Small intestine (tissue), 7 donors: ENCODE measurements at regions not wholly inside any gene's neighbourhood (a gene's known extent, or its start where the extent isn't known, plus 50 kb on each side); places are given as distances from the start of the nearest gene placed in this dataset.
"Not testable (repeated sequence)": the region's sequence is repeated elsewhere in the genome, so short reads cannot be mapped to it uniquely, and the experiment has no call there.

Source experiments
- DNase-seq, 2 donors: peaks; one replicate each; pipeline versions ENCODE4 v3.0.0 to v3.0.0-alpha.2; 2013
- FAIRE-seq: peaks from 2 replicates; lab custom pipeline; 2012; peaks lifted over from hg19 to GRCh38; lab: Jason Lieb, UNC
- H3K27ac ChIP-seq, 3 donors: one replicate each; pipeline ENCODE4 v1.5.1; 2013; ENCODE audit warnings: low read length in 2 of 3, mild to moderate bottlenecking in 2 of 3, control low read depth in 1 of 3, inconsistent platforms in 1 of 3, low read depth in 1 of 3, moderate library complexity in 1 of 3
- H3K27me3 ChIP-seq, 3 donors: one replicate each; pipeline ENCODE4 v1.6.1; 2013; ENCODE audit warnings: low read length in 3 of 3, inconsistent platforms in 1 of 3; ENCODE audit not compliant: control insufficient read depth in 3 of 3, insufficient read depth in 3 of 3
- H3K36me3 ChIP-seq, 3 donors: one replicate each; pipeline ENCODE4 v1.6.1; 2013; ENCODE audit warnings: low read length in 3 of 3, inconsistent platforms in 1 of 3, low read depth in 1 of 3, mild to moderate bottlenecking in 1 of 3, moderate library complexity in 1 of 3; ENCODE audit not compliant: control insufficient read depth in 3 of 3, insufficient read depth in 2 of 3
- H3K4me1 ChIP-seq, 3 donors: one replicate each; pipeline ENCODE4 v1.6.1; 2013; ENCODE audit warnings: low read length in 2 of 3, inconsistent platforms in 1 of 3, low read depth in 1 of 3, mild to moderate bottlenecking in 1 of 3, moderate library complexity in 1 of 3; ENCODE audit not compliant: control insufficient read depth in 3 of 3, insufficient read depth in 2 of 3
- H3K4me3 ChIP-seq, 3 donors: one replicate each; pipeline ENCODE4 v1.5.1; 2013; ENCODE audit warnings: low read length in 3 of 3, control low read depth in 1 of 3, inconsistent platforms in 1 of 3, low read depth in 1 of 3, mild to moderate bottlenecking in 1 of 3, moderate library complexity in 1 of 3
- H3K9me3 ChIP-seq, 2 donors: one replicate each; pipeline ENCODE4 v1.6.1; 2013; ENCODE audit warnings: low read depth in 1 of 2, low read length in 1 of 2; ENCODE audit not compliant: control insufficient read depth in 2 of 2, insufficient read depth in 1 of 2
- WGBS, 3 donors: extraction: QIAGEN DNeasy Blood & Tissue Kit; methylation state at CpG; one replicate each; pipeline ENCODE4 v1.1.7; 2013; 5-methylcytosine and 5-hydroxymethylcytosine counted together
- donor health status: healthy with polysubstance abuse.
- donor health status: control.
- donor health status: control.
- donor health status: Bipolar disorder and iron deficiency.
- donor health status: healthy.

GRCh38 chr4:55696424-55696823 lies 60.3 kb upstream of the NMU start:
- 93 to 98% (median 95%) methylated on average over 3 of the region's 3 CpGs for WGBS, 3 donors
- not testable (repeated sequence) for H3K36me3 ChIP-seq, H3K27ac ChIP-seq, H3K27me3 ChIP-seq, H3K4me3 ChIP-seq, DNase-seq, FAIRE-seq, H3K9me3 ChIP-seq, H3K4me1 ChIP-seq

GRCh38 chr4:55706541-55706940 lies 70.4 kb upstream of the NMU start:
- FAIRE-seq, result peak; percentile 41
- no peaks in the 10 kb centered on the region for H3K36me3 ChIP-seq
- H3K27ac ChIP-seq, result no peak overlapping the region
- no peaks in the 10 kb centered on the region for H3K9me3 ChIP-seq
- no peaks in the 10 kb centered on the region for H3K27me3 ChIP-seq
- H3K4me3 ChIP-seq, result no peak overlapping the region
- DNase-seq, result no peak
- H3K4me1 ChIP-seq, result no peaks in the 10 kb centered on the region

- 80 to 86% (median 86%) methylated on average over 5 of the region's 5 CpGs for WGBS, 3 donors
- H3K27ac ChIP-seq, result no peak overlapping the region
- FAIRE-seq, result no peak
- no peaks in the 10 kb centered on the region for H3K4me1 ChIP-seq
- H3K9me3 ChIP-seq, result no peaks in the 10 kb centered on the region
- no peak for DNase-seq
- no peaks in the 10 kb centered on the region for H3K27me3 ChIP-seq
- H3K36me3 ChIP-seq, result no peaks in the 10 kb centered on the region
- H3K4me3 ChIP-seq, result no peak overlapping the region
Measured at GRCh38 chr4:55707507-55707906, 71.4 kb upstream of the NMU start.

GRCh38 chr4:55707991-55708390 lies 71.9 kb upstream of the NMU start:
- 67 to 75% (median 70%) methylated on average over 8 to 11 of the region's 11 CpGs for whole genome bisulfite sequencing, 3 donors
- not testable (repeated sequence) for FAIRE-seq, H3K27ac ChIP-seq

GRCh38 chr4:55712835-55713234 lies 76.7 kb upstream of the NMU start:
- not testable (repeated sequence) for H3K4me3 ChIP-seq, H3K4me1 ChIP-seq, H3K36me3 ChIP-seq, H3K27me3 ChIP-seq, H3K9me3 ChIP-seq, H3K27ac ChIP-seq, DNase-seq, FAIRE-seq
- 63 to 93% (median 92%) methylated on average over 2 of the region's 2 CpGs for WGBS, 3 donors

More at GRCh38 chr4:55707991-55708390, 71.9 kb upstream of the NMU start:
- H3K4me3 ChIP-seq, H3K36me3 ChIP-seq, DNase-seq, H3K9me3 ChIP-seq, H3K4me1 ChIP-seq, H3K27me3 ChIP-seq: not testable (repeated sequence)

- no peak overlapping the region for H3K4me3 ChIP-seq
- H3K4me1 ChIP-seq, result no peaks in the 10 kb centered on the region
- no peak for FAIRE-seq
- H3K27ac ChIP-seq, result no peak overlapping the region
- peaks cover 0 to 3% (median 0%) of the 10 kb centered on the region in 3 donors for H3K27me3 ChIP-seq
- H3K9me3 ChIP-seq, result no peaks in the 10 kb centered on the region
- DNase-seq, result no peak
- H3K36me3 ChIP-seq, result no peaks in the 10 kb centered on the region
Measured at GRCh38 chr4:55721651-55722050, 85.6 kb upstream of the NMU start.

DNA sequence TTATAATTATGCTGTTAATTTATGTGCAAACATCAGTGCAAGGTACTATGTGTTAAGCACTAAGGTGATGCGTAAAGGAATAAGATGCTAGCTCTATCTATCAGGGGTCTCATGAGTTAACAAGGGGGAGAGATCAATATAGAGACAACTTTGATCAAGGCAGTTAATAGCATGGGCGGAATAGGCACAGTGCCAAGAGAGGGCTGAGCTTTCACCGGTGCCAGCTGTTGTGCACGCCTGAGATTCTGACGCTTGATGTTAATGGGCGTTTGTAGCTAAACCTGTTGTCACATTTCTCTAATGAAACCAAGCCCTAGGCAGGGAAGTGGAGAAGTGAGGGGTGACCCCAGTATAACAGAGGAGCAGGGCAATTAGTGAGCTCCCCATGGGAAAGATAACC lies 86.0 kb upstream of the NMU start:
- peaks cover 0 to 3% (median 0%) of the 10 kb centered on the region in 3 donors for H3K27me3 ChIP-seq
- no peaks in the 10 kb centered on the region for H3K4me1 ChIP-seq
- 26 to 62% (median 42%) methylated on average over 6 of the region's 6 CpGs for WGBS, 3 donors
- H3K4me3 ChIP-seq, result no peak overlapping the region
- FAIRE-seq (no peak), DNase-seq (peak in 1 of 2 donors; percentile 37)
- peaks cover 0 to under 1% of the 10 kb centered on the region in 2 donors for H3K9me3 ChIP-seq
- H3K27ac ChIP-seq, result no peak overlapping the region
- H3K36me3 ChIP-seq, result no peaks in the 10 kb centered on the region

- no peak overlapping the region for H3K4me3 ChIP-seq
- no peaks in the 10 kb centered on the region for H3K36me3 ChIP-seq
- no peak for FAIRE-seq
Measured at GRCh38 chr4:55723403-55723802, 87.3 kb upstream of the NMU start.

GRCh38 chr4:55725057-55725456 lies 89.0 kb upstream of the NMU start:
- Histone ChIP-seq H3K36me3 (no peaks in the 10 kb centered on the region), H3K27ac (no peak overlapping the region), H3K9me3 (peaks cover 0 to 4% of the 10 kb centered on the region in 2 donors), H3K4me1 (no peaks in the 10 kb centered on the region), H3K27me3 (peaks cover 0 to 3% (median 0%) of the 10 kb centered on the region in 3 donors), H3K4me3 (no peak overlapping the region)
- WGBS, 3 donors, result 36 to 61% (median 47%) methylated on average over 4 of the region's 4 CpGs
- DNase-seq, result no peak
- FAIRE-seq, result no peak

More at GRCh38 chr4:55723403-55723802, 87.3 kb upstream of the NMU start:
- Histone ChIP-seq H3K9me3 (peaks cover 0 to 4% of the 10 kb centered on the region in 2 donors), H3K4me1 (no peaks in the 10 kb centered on the region), H3K27ac (no peak overlapping the region), H3K27me3 (peaks cover 0 to 3% (median 0%) of the 10 kb centered on the region in 3 donors)
- no peak for DNase-seq
- 53 to 60% (median 56%) methylated on average over 2 of the region's 2 CpGs for WGBS, 3 donors
